A549 (cell line): ENCODE measurements at regions not wholly inside any gene's neighbourhood (a gene's known extent, or its start where the extent isn't known, plus 50 kb on each side); places are given as distances from the start of the nearest gene placed in this dataset.
A peak's percentile ranks its signal among the peaks of the same experiment; 100 is the strongest.

ENCODE experiments used
- ATAC-seq, 2 experiments: fragments of 200-7000 bp in 1 of 2; fragments of >200 bp in 1 of 2; cut with Nextera tagmentation in 1 of 2; cut with Tn5 transposase in 1 of 2; 3 replicates each; pipeline versions ENCODE4 v1.8.0 to v1.9.1; 2018 to 2020; ENCODE audit warnings: mild to moderate bottlenecking in 1 of 2, moderate library complexity in 1 of 2
- CTCF ChIA-PET: fragments of 300-600 bp; sonication (Branson Sonifier 250); formaldehyde crosslinking; extraction: SDS; loops from one replicate; lab custom pipeline; 2021; ENCODE audit warnings: antibody characterized with exemption, inconsistent platforms; lab: Yijun Ruan, JAX
- POLR2A ChIA-PET: fragments of 350-600 bp; formaldehyde crosslinking; extraction: SDS; loops from one replicate; lab custom pipeline; 2021; ENCODE audit warnings: antibody characterized with exemption, inconsistent platforms; lab: Yijun Ruan, JAX
- DNase-seq, 2 experiments: peaks; one replicate each; pipeline versions ENCODE4 v3.0.0 to v3.0.0-alpha.2; 2011 to 2016; ENCODE audit warnings: low read depth in 1 of 2, low spot score in 1 of 2
- FAIRE-seq: peaks from 2 replicates; lab custom pipeline; 2011; peaks lifted over from hg19 to GRCh38; lab: Jason Lieb, UNC
- H3K27ac ChIP-seq, 2 experiments: fragments of >200 bp; sonication (Bioruptor Twin); formaldehyde crosslinking; 3 replicates each; pipeline ENCODE4 v1.5.1; 2016 to 2017
- H3K4me1 ChIP-seq: fragments of >200 bp; sonication (Bioruptor Twin); formaldehyde crosslinking; 3 replicates; pipeline ENCODE4 v1.6.1; 2016
- H3K4me2 ChIP-seq: fragments of >200 bp; sonication (Bioruptor Twin); formaldehyde crosslinking; 3 replicates; pipeline ENCODE4 v1.6.1; 2016
- H3K4me3 ChIP-seq: fragments of >200 bp; sonication (Bioruptor Twin); formaldehyde crosslinking; 3 replicates; pipeline ENCODE4 v1.5.1; 2016
- H3K9me3 ChIP-seq: fragments of >200 bp; sonication (Bioruptor Twin); formaldehyde crosslinking; 3 replicates; pipeline ENCODE4 v1.6.1; 2016
- CBX2 ChIP-seq: fragments of 200-600 bp; sonication (generic); IDR thresholded peaks from 2 replicates; pipeline ENCODE4 v1.6.1; 2016; ENCODE audit warnings: low read depth, mild to moderate bottlenecking, borderline replicate concordance
- CHD2 ChIP-seq: fragments of 150-350 bp; IDR thresholded peaks from 2 replicates; pipeline ENCODE4 v1.6.1; 2014; ENCODE audit warnings: low read length; ENCODE audit not compliant: partially characterized antibody
- CTCF ChIP-seq: fragments of >200 bp; sonication (Bioruptor Twin); formaldehyde crosslinking; IDR thresholded peaks from 3 replicates; pipeline ENCODE4 v1.5.1; 2016
- EHF ChIP-seq: fragments of 250-450 bp; sonication (Bioruptor Pico); IDR thresholded peaks from 2 replicates; pipeline ENCODE4 v1.5.0; 2020; ENCODE audit warnings: mild to moderate bottlenecking
- ESRRA ChIP-seq: fragments of 150-350 bp; IDR thresholded peaks from 2 replicates; pipeline ENCODE4 v1.6.1; 2014; ENCODE audit warnings: mild to moderate bottlenecking, low read length, borderline replicate concordance
- FOSL2 ChIP-seq, 2 experiments: fragments of 450-650 bp in 1 of 2; fragments of >200 bp in 1 of 2; sonication (Bioruptor Twin) in 1 of 2; formaldehyde crosslinking; IDR thresholded peaks; 2 replicates each; pipeline versions ENCODE4 v1.5.0 to v1.6.1; 2016 to 2020; ENCODE audit warnings: mild to moderate bottlenecking in 1 of 2, moderate library complexity in 1 of 2
- FOXS1 ChIP-seq: fragments of 250-450 bp; sonication (Bioruptor Pico); IDR thresholded peaks from 2 replicates; pipeline ENCODE4 v1.5.0; 2020; ENCODE audit warnings: mild to moderate bottlenecking, moderate library complexity
- HEYL ChIP-seq: fragments of 250-450 bp; sonication (Bioruptor Pico); IDR thresholded peaks from 2 replicates; pipeline ENCODE4 v1.8.0; 2021; ENCODE audit warnings: mild to moderate bottlenecking, moderate library complexity
- HOXA7 ChIP-seq: fragments of 250-450 bp; sonication (Bioruptor Pico); IDR thresholded peaks from 2 replicates; pipeline ENCODE4 v1.5.0; 2020; ENCODE audit warnings: mild to moderate bottlenecking, moderate library complexity
- JUN ChIP-seq, 2 experiments: fragments of >200 bp; sonication (Bioruptor Twin); formaldehyde crosslinking; IDR thresholded peaks; 2 replicates in 1 of 2; 3 replicates in 1 of 2; pipeline ENCODE4 v1.6.1; 2016 to 2017
- KDM5A ChIP-seq: fragments of 200-600 bp; sonication (generic); IDR thresholded peaks from 2 replicates; pipeline ENCODE4 v1.6.1; 2016; ENCODE audit warnings: antibody characterized with exemption, mild to moderate bottlenecking
- MAX ChIP-seq: IDR thresholded peaks from 2 replicates; pipeline ENCODE4 v1.6.1; 2012
- MAZ ChIP-seq: fragments of 150-350 bp; IDR thresholded peaks from 2 replicates; pipeline ENCODE4 v1.6.1; 2014; ENCODE audit warnings: antibody characterized with exemption, low read depth, low read length, borderline replicate concordance
- MYC ChIP-seq: IDR thresholded peaks from 2 replicates; pipeline ENCODE4 v1.6.1; 2012; ENCODE audit warnings: mild to moderate bottlenecking, inconsistent platforms, low read length, improper control_type of control experiment, borderline replicate concordance
- NFE2L2 ChIP-seq: fragments of 150-350 bp; conservative IDR thresholded peaks from 2 replicates; pipeline ENCODE4 v1.6.1; 2014; ENCODE audit warnings: low read length
- PBX3 ChIP-seq: IDR thresholded peaks from 2 replicates; pipeline ENCODE4 v1.6.1; 2012
- REST ChIP-seq: fragments of 200-600 bp; sonication (generic); IDR thresholded peaks from 2 replicates; pipeline ENCODE4 v1.6.1; 2016; ENCODE audit warnings: antibody characterized with exemption, mild to moderate bottlenecking, moderate library complexity
- RNF2 ChIP-seq: fragments of 200-600 bp; sonication (generic); IDR thresholded peaks from 2 replicates; pipeline ENCODE4 v1.6.1; 2016; ENCODE audit warnings: low read depth, mild to moderate bottlenecking, antibody characterized with exemption, moderate library complexity, borderline replicate concordance
- TFCP2L1 ChIP-seq: fragments of 250-450 bp; sonication (Bioruptor Pico); IDR thresholded peaks from 2 replicates; pipeline ENCODE4 v1.5.0; 2021; ENCODE audit warnings: mild to moderate bottlenecking
- ZNF302 ChIP-seq: fragments of 250-450 bp; sonication (Bioruptor Pico); IDR thresholded peaks from 2 replicates; pipeline ENCODE4 v1.9.0; 2021; ENCODE audit warnings: inconsistent platforms, mild to moderate bottlenecking, moderate library complexity
- WGBS: methylation state at CpG from one replicate; pipeline ENCODE4 v1.1.6; 2017; ENCODE audit errors: missing lambda C conversion rate; 5-methylcytosine and 5-hydroxymethylcytosine counted together

GRCh38 chr2:128534688-128535392, 216.2 kb upstream of the HS6ST1 start:
- TF ChIP-seq KDM5A: no peak
- ChIA-PET CTCF (interaction anchor here (0.9 kb wide), 1 partner anchor 40 kb away, joined by 3 read pairs; no protein-coding TSS in a partner anchor), POLR2A (no interaction called here)
- WGBS: 40% methylated on average over 4 of the region's 4 CpGs
- ATAC-seq (no peak), FAIRE-seq (no peak), DNase-seq (no peak)
- H3K27ac ChIP-seq: no peak overlapping the region
- no peak overlapping the region for H3K4me3 ChIP-seq
- no peaks in the 10 kb centered on the region for H3K9me3 ChIP-seq
- H3K4me2 ChIP-seq: no peak overlapping the region
- no peaks in the 10 kb centered on the region for H3K4me1 ChIP-seq

- 48% methylated on average over 8 of the region's 8 CpGs for WGBS
- Histone ChIP-seq H3K4me2 (no peak overlapping the region), H3K4me1 (no peaks in the 10 kb centered on the region), H3K9me3 (no peaks in the 10 kb centered on the region), H3K27ac (no peak overlapping the region), H3K4me3 (no peak overlapping the region)
- DNase-seq (no peak), ATAC-seq (peak in 1 of 2 experiments; percentile 67; a peak in 2 of 6 replicates), FAIRE-seq (no peak)
- TF ChIP-seq FOXS1 (CRISPR knock-in tag): no peak
- TF ChIP-seq ZNF302: no peak
- TF ChIP-seq FOSL2 (IDR thresholded peaks at IDR 0.05): no peak
- peak; percentile 36; the same call in 1 of the 2 replicates for TF ChIP-seq FOSL2 (CRISPR knock-in tag; IDR thresholded peaks at IDR 0.05)
- ChIA-PET POLR2A (interaction anchor here (0.6 kb wide), 1 partner anchor 33 kb away, joined by 3 read pairs; no protein-coding TSS in a partner anchor), CTCF (no interaction called here)
These were observed 217.3 kb upstream of the HS6ST1 start for GRCh38 chr2:128535953-128536352.

GRCh38 chr2:128536925-128537620, 218.4 kb upstream of the HS6ST1 start:
- Histone ChIP-seq H3K4me1 (no peaks in the 10 kb centered on the region), H3K4me2 (no peak overlapping the region), H3K27ac (no peak overlapping the region), H3K4me3 (no peak overlapping the region), H3K9me3 (no peaks in the 10 kb centered on the region)
- WGBS: 42% methylated on average over 14 of the region's 14 CpGs
- CTCF ChIA-PET: interaction anchor here (1.8 kb wide), 1 partner anchor 9 kb away, joined by 4 read pairs; no protein-coding TSS in a partner anchor
- DNase-seq: peak; percentile 10 to 27
- TF ChIP-seq MAZ: no peak
- no peak for TF ChIP-seq ESRRA
- no peak for TF ChIP-seq EHF (CRISPR knock-in tag)
- TF ChIP-seq MAX: peak; percentile 25; the same call in 1 of the 2 replicates
- TF ChIP-seq CBX2: no peak
- TF ChIP-seq NFE2L2: no peak
- TF ChIP-seq MYC: no peak
- TF ChIP-seq CTCF: no peak
- FAIRE-seq: no peak
- POLR2A ChIA-PET: no interaction called here
- ATAC-seq: peak; percentile 69 to 74; a peak in 5 of 6 replicates

- TF ChIP-seq HOXA7 (CRISPR knock-in tag): no peak
- TF ChIP-seq MAX: no peak
- TF ChIP-seq REST: no peak
- no peak for TF ChIP-seq RNF2
- TF ChIP-seq TFCP2L1: no peak
- TF ChIP-seq PBX3: no peak
- no peak for TF ChIP-seq HEYL (CRISPR knock-in tag)
- no peak for TF ChIP-seq CHD2
- TF ChIP-seq JUN (IDR thresholded peaks at IDR 0.05): no peak
- Histone ChIP-seq H3K27ac (no peak overlapping the region), H3K4me3 (no peak overlapping the region), H3K4me2 (no peak overlapping the region), H3K9me3 (no peaks in the 10 kb centered on the region), H3K4me1 (no peaks in the 10 kb centered on the region)
- no peak for DNase-seq
- FAIRE-seq: no peak
- POLR2A ChIA-PET: no interaction called here
- CTCF ChIA-PET: interaction anchor here (1.8 kb wide), 1 partner anchor 9 kb away, joined by 4 read pairs; no protein-coding TSS in a partner anchor
- ATAC-seq: no peak
These were observed 219.0 kb upstream of the HS6ST1 start for GRCh38 chr2:128537646-128538045.
